Panc1 (cell line): ENCODE measurements at regions not wholly inside any gene's neighbourhood (a gene's known extent, or its start where the extent isn't known, plus 50 kb on each side); places are given as distances from the start of the nearest gene placed in this dataset.

Experiments used
- POLR2AphosphoS5 ChIP-seq: IDR thresholded peaks from 2 replicates; pipeline ENCODE4 v1.6.1; 2012; ENCODE audit warnings: mild to moderate bottlenecking, low read depth, low read length, moderate library complexity
- REST ChIP-seq, 2 experiments: IDR thresholded peaks; 2 replicates each; pipeline ENCODE4 v1.6.1; 2011 to 2012; ENCODE audit warnings: low read depth in 2 of 2, control low read depth in 1 of 2, low read length in 1 of 2, mild to moderate bottlenecking in 1 of 2, moderate library complexity in 1 of 2; ENCODE audit not compliant: insufficient read depth in 1 of 2
- SIN3A ChIP-seq: IDR thresholded peaks from 2 replicates; pipeline ENCODE4 v1.6.1; 2012; ENCODE audit warnings: low read depth, mild to moderate bottlenecking, low read length, moderate library complexity, borderline replicate concordance; ENCODE audit not compliant: insufficient read depth
- TCF7L2 ChIP-seq: IDR thresholded peaks from 2 replicates; pipeline ENCODE4 v1.6.1; 2011; ENCODE audit warnings: mild to moderate bottlenecking, low read depth, low read length, inconsistent platforms
- TF ChIP-seq, protein P1 (sequence below): fragments of 450-650 bp; IDR thresholded peaks from 2 replicates; pipeline ENCODE4 v1.5.1; 2017; ENCODE audit warnings: mild to moderate bottlenecking

DNA sequence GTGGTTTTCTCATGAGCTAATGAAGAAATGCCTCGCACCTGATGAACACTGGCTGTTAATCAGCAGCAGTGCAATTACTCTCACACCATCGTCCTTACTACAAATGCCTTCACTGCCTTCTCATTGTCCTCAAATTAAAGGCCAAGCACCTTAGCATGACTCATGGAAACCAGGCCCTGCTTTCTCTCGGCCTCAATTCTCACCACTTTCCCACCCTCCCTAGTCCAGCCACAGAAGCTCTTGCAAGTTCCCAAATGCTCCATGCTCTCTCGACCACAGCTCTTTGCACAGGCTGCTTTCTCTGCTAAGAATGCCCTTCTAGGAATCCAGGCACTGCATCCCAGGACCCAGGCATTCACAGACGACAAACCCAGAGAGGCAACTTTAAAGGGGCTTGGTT lies 94.6 kb upstream of the KLF4 start:
- TF ChIP-seq POLR2AphosphoS5 (no peak), SIN3A (no peak), REST (IDR thresholded peaks at IDR 0.05; ENCODE audit: insufficient read depth in 1 of 2, low read depth in 2 of 2, low read length in 1 of 2) (no peak), TCF7L2 (no peak)
- TF ChIP-seq, protein P1, sequence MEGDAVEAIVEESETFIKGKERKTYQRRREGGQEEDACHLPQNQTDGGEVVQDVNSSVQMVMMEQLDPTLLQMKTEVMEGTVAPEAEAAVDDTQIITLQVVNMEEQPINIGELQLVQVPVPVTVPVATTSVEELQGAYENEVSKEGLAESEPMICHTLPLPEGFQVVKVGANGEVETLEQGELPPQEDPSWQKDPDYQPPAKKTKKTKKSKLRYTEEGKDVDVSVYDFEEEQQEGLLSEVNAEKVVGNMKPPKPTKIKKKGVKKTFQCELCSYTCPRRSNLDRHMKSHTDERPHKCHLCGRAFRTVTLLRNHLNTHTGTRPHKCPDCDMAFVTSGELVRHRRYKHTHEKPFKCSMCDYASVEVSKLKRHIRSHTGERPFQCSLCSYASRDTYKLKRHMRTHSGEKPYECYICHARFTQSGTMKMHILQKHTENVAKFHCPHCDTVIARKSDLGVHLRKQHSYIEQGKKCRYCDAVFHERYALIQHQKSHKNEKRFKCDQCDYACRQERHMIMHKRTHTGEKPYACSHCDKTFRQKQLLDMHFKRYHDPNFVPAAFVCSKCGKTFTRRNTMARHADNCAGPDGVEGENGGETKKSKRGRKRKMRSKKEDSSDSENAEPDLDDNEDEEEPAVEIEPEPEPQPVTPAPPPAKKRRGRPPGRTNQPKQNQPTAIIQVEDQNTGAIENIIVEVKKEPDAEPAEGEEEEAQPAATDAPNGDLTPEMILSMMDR = no peak
